Osteocyte (in vitro differentiated cells): ENCODE measurements at regions not wholly inside any gene's neighbourhood (a gene's known extent, or its start where the extent isn't known, plus 50 kb on each side); places are given as distances from the start of the nearest gene placed in this dataset.

Experiments
- DNase-seq: peaks from one replicate; pipeline ENCODE4 v3.0.0; 2021; ENCODE audit warnings: mixed read lengths; ENCODE audit not compliant: unreplicated experiment; ENCODE audit errors: extremely low spot score
- H3K27ac Mint-ChIP-seq: one replicate; pipeline ENCODE4 v1.8.0; 2021; ENCODE audit warnings: mild to moderate bottlenecking, mixed read lengths; ENCODE audit not compliant: unreplicated experiment
- H3K27me3 Mint-ChIP-seq: one replicate; pipeline ENCODE4 v1.8.0; 2021; ENCODE audit warnings: mixed read lengths; ENCODE audit not compliant: unreplicated experiment
- H3K36me3 Mint-ChIP-seq: one replicate; pipeline ENCODE4 v1.8.0; 2021; ENCODE audit warnings: mixed read lengths; ENCODE audit not compliant: unreplicated experiment
- H3K4me1 Mint-ChIP-seq: one replicate; pipeline ENCODE4 v1.8.0; 2021; ENCODE audit warnings: mixed read lengths; ENCODE audit not compliant: unreplicated experiment
- H3K4me3 Mint-ChIP-seq: one replicate; pipeline ENCODE4 v1.8.0; 2021; ENCODE audit warnings: mild to moderate bottlenecking, moderate library complexity, mixed read lengths; ENCODE audit not compliant: unreplicated experiment
- H3K9me3 Mint-ChIP-seq: one replicate; pipeline ENCODE4 v1.8.0; 2021; ENCODE audit warnings: mixed read lengths; ENCODE audit not compliant: unreplicated experiment
- CTCF ChIP-seq: fragments of 200-600 bp; sonication (generic); IDR thresholded peaks from 2 replicates; pipeline ENCODE4 v1.5.0; 2021; ENCODE audit warnings: antibody characterized with exemption, mild to moderate bottlenecking, moderate library complexity

- no peaks in the 10 kb centered on the region for H3K27me3 Mint-ChIP-seq
- no peak for TF ChIP-seq CTCF
- H3K36me3 Mint-ChIP-seq = no peaks in the 10 kb centered on the region
- H3K4me3 Mint-ChIP-seq = no peak overlapping the region
- H3K4me1 Mint-ChIP-seq = no peaks in the 10 kb centered on the region
- DNase-seq = no peak
- no peak overlapping the region for H3K27ac Mint-ChIP-seq
- H3K9me3 Mint-ChIP-seq = peaks cover 3% of the 10 kb centered on the region
These were observed 373.6 kb downstream of the MID1IP1 start for GRCh38 chrX:39174772-39175417.

- Mint-ChIP-seq H3K27ac (no peak overlapping the region), H3K27me3 (no peaks in the 10 kb centered on the region), H3K9me3 (peaks cover 3% of the 10 kb centered on the region), H3K4me3 (no peak overlapping the region), H3K4me1 (no peaks in the 10 kb centered on the region), H3K36me3 (no peaks in the 10 kb centered on the region)
- no peak for DNase-seq
- TF ChIP-seq CTCF = no peak
These were observed 374.3 kb downstream of the MID1IP1 start for GRCh38 chrX:39175418-39176057.

- DNase-seq = no peak
- H3K4me1 Mint-ChIP-seq = no peaks in the 10 kb centered on the region
- no peak overlapping the region for H3K4me3 Mint-ChIP-seq
- H3K27ac Mint-ChIP-seq = no peak overlapping the region
- no peaks in the 10 kb centered on the region for H3K27me3 Mint-ChIP-seq
- H3K9me3 Mint-ChIP-seq = peaks cover 3% of the 10 kb centered on the region
- TF ChIP-seq CTCF = no peak
- H3K36me3 Mint-ChIP-seq = no peaks in the 10 kb centered on the region
These were observed 374.8 kb downstream of the MID1IP1 start for GRCh38 chrX:39176105-39176504.

GRCh38 chrX:39189431-39189830 is 388.2 kb downstream of the MID1IP1 start:
- peaks cover 3% of the 10 kb centered on the region for H3K27me3 Mint-ChIP-seq
- no peaks in the 10 kb centered on the region for H3K4me1 Mint-ChIP-seq
- no peak overlapping the region for H3K4me3 Mint-ChIP-seq
- no peak for TF ChIP-seq CTCF
- no peak for DNase-seq
- H3K27ac Mint-ChIP-seq = no peak overlapping the region
- H3K36me3 Mint-ChIP-seq = no peaks in the 10 kb centered on the region
- H3K9me3 Mint-ChIP-seq = peaks cover 20% of the 10 kb centered on the region

GRCh38 chrX:39194673-39195072 is 393.4 kb downstream of the MID1IP1 start:
- no peak overlapping the region for H3K27ac Mint-ChIP-seq
- no peaks in the 10 kb centered on the region for H3K9me3 Mint-ChIP-seq
- DNase-seq = no peak
- no peak for TF ChIP-seq CTCF
- H3K27me3 Mint-ChIP-seq = peaks cover 3% of the 10 kb centered on the region
- H3K36me3 Mint-ChIP-seq = no peaks in the 10 kb centered on the region
- no peaks in the 10 kb centered on the region for H3K4me1 Mint-ChIP-seq
- H3K4me3 Mint-ChIP-seq = no peak overlapping the region
